ENCODE measurements at regions not wholly inside any gene's neighbourhood (a gene's known extent, or its start where the extent isn't known, plus 50 kb on each side); places are given as distances from the start of the nearest gene placed in this dataset.
"Not testable (repeated sequence)": the region's sequence is repeated elsewhere in the genome, so short reads cannot be mapped to it uniquely, and the experiment has no call there.

DNA sequence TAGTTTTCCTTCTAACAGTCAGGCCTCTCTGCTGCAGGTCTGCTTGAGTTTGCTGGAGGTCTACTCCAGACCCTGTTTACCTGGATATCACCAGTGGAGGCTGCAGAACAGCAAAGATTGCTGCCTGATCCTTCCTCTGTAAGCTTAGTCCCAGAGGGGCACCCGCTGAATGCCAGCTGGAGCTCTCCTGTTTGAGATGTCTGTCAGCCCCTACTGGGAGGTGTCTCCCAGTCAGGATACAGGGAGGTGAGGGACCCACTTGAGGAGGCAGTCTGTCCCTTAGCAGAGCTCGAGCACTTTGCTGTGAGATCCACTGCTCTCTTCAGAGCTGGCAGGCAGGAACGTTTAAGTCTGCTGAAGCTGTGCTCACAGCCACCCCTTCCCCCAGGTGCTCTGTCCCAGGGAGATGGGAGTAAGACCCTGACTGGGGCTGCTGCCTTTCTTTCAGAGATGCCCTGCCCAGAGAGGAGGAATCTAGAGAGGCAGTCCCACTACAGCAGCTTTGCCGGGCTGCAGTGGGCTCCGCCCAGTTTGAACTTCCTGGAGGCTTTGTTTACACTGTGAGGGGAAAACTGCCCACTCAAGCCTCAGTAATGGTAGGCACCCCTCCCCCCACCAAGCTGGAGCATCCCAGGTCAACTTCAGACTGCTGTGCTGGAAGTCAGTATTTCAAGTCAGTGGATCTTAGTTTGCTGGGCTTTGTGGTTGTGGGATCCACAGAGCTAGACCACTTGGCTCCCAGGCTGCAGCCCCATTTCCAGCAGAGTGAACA lies 163.1 kb upstream of the WDFY3 start:
- TF ChIP-seq, protein P1, sequence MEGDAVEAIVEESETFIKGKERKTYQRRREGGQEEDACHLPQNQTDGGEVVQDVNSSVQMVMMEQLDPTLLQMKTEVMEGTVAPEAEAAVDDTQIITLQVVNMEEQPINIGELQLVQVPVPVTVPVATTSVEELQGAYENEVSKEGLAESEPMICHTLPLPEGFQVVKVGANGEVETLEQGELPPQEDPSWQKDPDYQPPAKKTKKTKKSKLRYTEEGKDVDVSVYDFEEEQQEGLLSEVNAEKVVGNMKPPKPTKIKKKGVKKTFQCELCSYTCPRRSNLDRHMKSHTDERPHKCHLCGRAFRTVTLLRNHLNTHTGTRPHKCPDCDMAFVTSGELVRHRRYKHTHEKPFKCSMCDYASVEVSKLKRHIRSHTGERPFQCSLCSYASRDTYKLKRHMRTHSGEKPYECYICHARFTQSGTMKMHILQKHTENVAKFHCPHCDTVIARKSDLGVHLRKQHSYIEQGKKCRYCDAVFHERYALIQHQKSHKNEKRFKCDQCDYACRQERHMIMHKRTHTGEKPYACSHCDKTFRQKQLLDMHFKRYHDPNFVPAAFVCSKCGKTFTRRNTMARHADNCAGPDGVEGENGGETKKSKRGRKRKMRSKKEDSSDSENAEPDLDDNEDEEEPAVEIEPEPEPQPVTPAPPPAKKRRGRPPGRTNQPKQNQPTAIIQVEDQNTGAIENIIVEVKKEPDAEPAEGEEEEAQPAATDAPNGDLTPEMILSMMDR (IDR thresholded peaks at IDR 0.05) = not testable (repeated sequence)
- not testable (repeated sequence) for TF ChIP-seq POLR2AphosphoS5 (IDR thresholded peaks at IDR 0.05)
